ENCODE measurements at regions not wholly inside any gene's neighbourhood (a gene's known extent, or its start where the extent isn't known, plus 50 kb on each side); places are given as distances from the start of the nearest gene placed in this dataset.

GRCh38 chr6:43948527-43949485 is 178.4 kb downstream of the MRPL14 start:
- intact Hi-C loops (cut with DNase I; ENCODE audit: low total_unique reads), result no loop called here
- H3K27me3 ChIP-seq, result no peaks in the 10 kb centered on the region
- TF ChIP-seq POLR2A (IDR thresholded peaks at IDR 0.05) (no peak), CTCF (IDR thresholded peaks at IDR 0.05) (no peak)
- 89 to 91% methylated on average over 5 of the region's 5 CpGs for WGBS, 2 donors
- H3K4me3 ChIP-seq, result no peak overlapping the region
- no peaks in the 10 kb centered on the region for H3K36me3 ChIP-seq (ENCODE audit: low read depth, missing control alignments)
- H3K27ac ChIP-seq, result no peak overlapping the region
- no peak for DNase-seq
- no peaks in the 10 kb centered on the region for H3K9me3 ChIP-seq
- H3K4me1 ChIP-seq, result peaks cover 4% of the 10 kb centered on the region

DNA sequence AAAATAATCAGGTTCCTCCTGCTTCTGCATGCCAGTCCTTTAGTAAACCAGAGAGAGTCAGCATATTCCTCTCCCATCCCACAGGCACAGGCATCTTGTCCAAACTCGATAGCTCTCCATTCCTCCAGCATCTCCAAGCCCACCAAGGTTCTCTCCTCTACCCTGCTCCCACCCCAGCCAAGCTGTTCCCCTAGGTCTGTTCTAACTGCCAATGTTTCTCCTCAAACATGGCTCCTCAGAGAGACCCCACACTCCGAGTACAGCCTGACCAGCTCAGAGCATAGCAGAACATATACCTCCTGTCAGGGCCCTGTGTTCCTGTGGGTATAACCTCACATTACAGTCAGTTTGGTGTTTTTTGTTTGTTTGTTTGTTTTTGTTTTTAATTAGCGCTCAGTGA is 177.8 kb downstream of the VEGFA start:
- H3K27ac ChIP-seq, result no peak overlapping the region
- H3K9me3 ChIP-seq, result no peaks in the 10 kb centered on the region
- H3K36me3 ChIP-seq (ENCODE audit: low read depth, missing control alignments), result no peaks in the 10 kb centered on the region
- no peak overlapping the region for H3K4me3 ChIP-seq
- WGBS, 2 donors, result 92 to 94% methylated on average over 3 of the region's 3 CpGs
- H3K4me1 ChIP-seq, result no peaks in the 10 kb centered on the region
- intact Hi-C loops (cut with DNase I; ENCODE audit: low total_unique reads), result no loop called here
- TF ChIP-seq POLR2A (IDR thresholded peaks at IDR 0.05) (no peak), CTCF (IDR thresholded peaks at IDR 0.05) (no peak)
- H3K27me3 ChIP-seq, result no peaks in the 10 kb centered on the region
- no peak for DNase-seq

GRCh38 chr6:43946641-43947363 is 176.8 kb downstream of the VEGFA start:
- Histone ChIP-seq H3K4me3 (no peak overlapping the region), H3K9me3 (no peaks in the 10 kb centered on the region), H3K27ac (no peak overlapping the region), H3K36me3 (ENCODE audit: low read depth, missing control alignments) (no peaks in the 10 kb centered on the region), H3K27me3 (no peaks in the 10 kb centered on the region), H3K4me1 (no peaks in the 10 kb centered on the region)
- TF ChIP-seq POLR2A (IDR thresholded peaks at IDR 0.05) (no peak), CTCF (IDR thresholded peaks at IDR 0.05) (no peak)
- DNase-seq, result no peak
- intact Hi-C loops (cut with DNase I; ENCODE audit: low total_unique reads), result no loop called here
- WGBS, 2 donors, result 94 to 96% methylated on average over 4 of the region's 4 CpGs

GRCh38 chr6:43945768-43946080 is 175.7 kb downstream of the VEGFA start:
- H3K27ac ChIP-seq, result no peak overlapping the region
- TF ChIP-seq CTCF (IDR thresholded peaks at IDR 0.05) (no peak), POLR2A (IDR thresholded peaks at IDR 0.05) (no peak)
- no peak overlapping the region for H3K4me3 ChIP-seq
- H3K36me3 ChIP-seq (ENCODE audit: low read depth, missing control alignments), result no peaks in the 10 kb centered on the region
- WGBS, 2 donors, result 94 to 98% methylated on average over 2 of the region's 2 CpGs
- no peak for DNase-seq
- H3K27me3 ChIP-seq, result no peaks in the 10 kb centered on the region
- H3K9me3 ChIP-seq, result no peaks in the 10 kb centered on the region
- no peaks in the 10 kb centered on the region for H3K4me1 ChIP-seq
- intact Hi-C loops (cut with DNase I; ENCODE audit: low total_unique reads), result no loop called here
